SKM-1 (cell line): ENCODE measurements at regions not wholly inside any gene's neighbourhood (a gene's known extent, or its start where the extent isn't known, plus 50 kb on each side); places are given as distances from the start of the nearest gene placed in this dataset.

Source experiments
- DNase-seq: peaks from one replicate; lab custom pipeline; 2025; ENCODE audit not compliant: unreplicated experiment; lab: John Stamatoyannopoulos, UW

- DNase-seq, result no peak
These were observed 247.7 kb upstream of the ZMIZ1 start for GRCh38 chr10:78821052-78821451.

- no peak for DNase-seq
These were observed 239.9 kb upstream of the ZMIZ1 start for GRCh38 chr10:78828647-78829539.

- DNase-seq, result no peak
These were observed 239.2 kb upstream of the ZMIZ1 start for GRCh38 chr10:78829565-78829964.

DNA sequence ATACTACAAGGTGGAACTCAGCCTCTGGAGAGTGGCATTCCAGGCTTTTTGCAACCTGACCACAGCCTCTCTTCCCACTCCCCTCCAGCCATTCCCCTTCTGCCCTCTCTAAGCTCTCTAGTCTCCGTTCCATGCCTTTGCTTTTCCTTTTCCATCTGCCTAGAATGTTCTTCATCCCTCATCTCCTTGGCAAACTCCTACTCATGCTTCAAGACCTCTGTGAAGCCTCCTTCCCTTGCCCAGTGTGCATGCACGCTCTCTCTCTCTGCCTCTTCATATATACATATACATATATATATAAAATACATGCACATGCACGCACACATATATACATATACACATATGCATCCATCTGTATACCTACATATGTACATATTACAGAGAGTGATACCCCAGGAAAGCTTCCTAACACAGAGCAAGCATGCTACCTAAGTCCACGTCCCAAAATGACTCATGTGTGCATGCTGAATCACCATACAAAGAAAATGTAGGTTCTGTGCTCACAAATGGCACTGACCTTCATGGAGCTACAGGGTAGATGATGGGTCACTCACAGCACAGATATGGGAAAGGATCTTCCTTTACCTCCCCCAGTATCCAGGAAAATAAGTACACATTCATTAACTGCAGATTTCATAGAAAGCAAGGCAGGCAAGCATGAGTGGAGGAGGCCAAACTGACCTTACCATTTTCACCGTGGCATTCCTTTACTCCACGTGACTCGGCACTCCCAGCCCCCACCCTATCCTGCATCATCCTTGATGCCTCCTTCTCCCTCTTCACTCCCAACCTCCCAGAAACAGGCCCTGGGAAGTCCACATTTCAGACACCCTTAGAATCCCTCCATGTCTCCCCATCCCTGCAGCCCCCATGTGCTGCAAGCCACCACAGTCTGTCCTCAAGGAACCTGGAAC, 238.4 kb upstream of the ZMIZ1 start:
- no peak for DNase-seq

GRCh38 chr10:78830976-78831375, 237.8 kb upstream of the ZMIZ1 start:
- no peak for DNase-seq

DNA sequence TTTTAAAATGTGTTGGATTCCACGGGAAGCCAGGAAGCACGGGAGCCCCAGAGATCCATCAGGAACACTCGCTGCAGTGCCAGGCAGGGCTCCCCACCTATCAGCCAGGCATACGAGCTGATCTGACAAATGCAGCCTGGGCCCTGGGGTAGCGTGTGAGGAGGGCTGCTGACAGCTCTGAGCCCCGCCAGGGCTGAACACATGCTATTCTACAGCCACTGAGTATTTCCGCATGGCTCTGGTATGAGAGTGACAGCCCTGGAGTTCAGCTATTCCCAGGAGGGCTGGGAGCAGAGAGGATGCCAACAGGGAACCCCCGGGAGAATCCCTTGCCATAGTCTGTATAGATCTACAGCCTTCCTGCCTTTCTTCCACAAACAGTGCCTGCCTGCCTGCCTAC, 237.3 kb upstream of the ZMIZ1 start:
- DNase-seq, result no peak

DNA sequence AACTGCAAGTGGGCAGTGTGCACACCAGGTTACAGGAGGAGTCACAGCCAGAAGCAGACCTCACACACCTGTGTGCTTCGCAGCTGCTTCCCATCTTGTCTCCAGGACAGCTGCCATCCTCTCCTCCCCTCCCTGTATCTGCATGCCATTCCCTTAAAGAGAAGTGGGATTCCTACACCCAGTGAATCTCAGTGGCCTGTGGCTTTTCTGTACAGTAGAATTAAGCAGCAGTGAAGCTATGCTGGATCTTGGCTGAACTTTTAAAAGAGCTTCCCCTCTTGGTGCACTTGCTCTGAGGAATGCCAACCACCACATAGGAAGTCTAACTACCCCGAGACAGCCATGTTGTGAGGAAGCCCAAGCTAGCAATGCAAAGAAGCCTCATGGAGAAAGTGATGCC, 236.5 kb upstream of the ZMIZ1 start:
- DNase-seq, result no peak

DNA sequence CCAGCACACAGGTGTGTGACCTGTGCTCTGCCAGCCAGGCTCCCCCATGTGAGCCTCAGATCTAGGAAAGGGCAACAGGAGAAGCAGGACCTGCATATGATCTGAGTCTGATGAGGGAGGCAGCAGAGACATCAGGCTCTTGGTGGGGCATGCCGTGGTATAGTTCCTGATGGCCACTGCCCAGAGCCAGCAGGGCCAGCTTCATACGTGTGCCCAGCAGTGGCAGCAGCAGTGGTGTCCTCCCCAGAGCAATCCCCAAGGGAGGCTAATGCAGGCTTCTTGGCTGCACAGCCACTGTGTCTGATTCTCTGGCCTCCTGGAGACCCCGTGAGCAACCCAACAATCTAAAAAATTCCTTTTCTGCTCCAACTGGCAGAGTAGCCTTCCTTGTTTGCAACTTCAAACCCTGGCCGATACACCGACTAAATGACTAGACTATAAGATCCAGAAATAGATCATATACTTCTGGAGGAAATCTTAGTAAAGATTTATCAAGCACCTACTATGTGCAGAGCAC, 230.6 kb upstream of the ZMIZ1 start:
- DNase-seq, result no peak

DNA sequence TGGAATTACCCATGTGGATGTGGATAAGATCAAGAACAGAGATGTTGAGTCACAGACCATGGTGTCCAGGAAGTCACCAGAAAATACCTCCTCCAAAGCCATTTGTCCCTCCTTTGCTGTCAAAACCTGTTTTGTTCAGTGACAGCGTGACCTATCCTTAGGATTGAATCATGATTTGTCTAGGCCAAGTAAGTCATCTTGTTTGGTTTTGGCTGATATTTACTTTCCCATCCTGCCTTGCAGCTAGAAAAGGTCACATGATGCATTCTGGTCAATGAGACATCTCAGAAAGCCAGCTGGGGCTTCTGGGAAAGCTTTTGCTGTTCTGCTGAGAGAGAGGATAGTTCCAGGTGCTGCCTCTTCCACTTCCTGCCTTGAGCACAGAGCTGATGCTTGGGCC, 225.3 kb upstream of the ZMIZ1 start:
- no peak for DNase-seq

- DNase-seq, result no peak
These were observed 223.7 kb upstream of the ZMIZ1 start for GRCh38 chr10:78844960-78845607.

DNA sequence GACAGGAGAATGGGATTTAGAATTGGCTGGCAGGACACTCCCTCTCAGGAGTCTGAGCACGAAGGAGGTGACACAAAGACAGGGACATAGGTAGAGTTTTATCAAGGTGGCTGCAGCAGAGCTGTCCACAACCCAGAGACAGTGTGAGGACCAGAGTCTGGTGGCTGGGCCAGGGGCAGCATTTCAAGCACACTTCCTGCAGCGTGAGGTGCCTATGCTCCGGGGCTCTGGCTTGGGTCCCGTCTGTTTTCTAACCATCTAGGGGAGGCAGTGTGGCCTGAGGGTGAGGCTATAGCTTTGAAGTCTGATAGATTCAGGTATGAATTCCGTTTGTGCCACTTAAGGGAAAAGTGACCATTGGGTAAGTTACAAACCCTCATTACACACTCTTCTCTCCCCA, 222.7 kb upstream of the ZMIZ1 start:
- no peak for DNase-seq

DNA sequence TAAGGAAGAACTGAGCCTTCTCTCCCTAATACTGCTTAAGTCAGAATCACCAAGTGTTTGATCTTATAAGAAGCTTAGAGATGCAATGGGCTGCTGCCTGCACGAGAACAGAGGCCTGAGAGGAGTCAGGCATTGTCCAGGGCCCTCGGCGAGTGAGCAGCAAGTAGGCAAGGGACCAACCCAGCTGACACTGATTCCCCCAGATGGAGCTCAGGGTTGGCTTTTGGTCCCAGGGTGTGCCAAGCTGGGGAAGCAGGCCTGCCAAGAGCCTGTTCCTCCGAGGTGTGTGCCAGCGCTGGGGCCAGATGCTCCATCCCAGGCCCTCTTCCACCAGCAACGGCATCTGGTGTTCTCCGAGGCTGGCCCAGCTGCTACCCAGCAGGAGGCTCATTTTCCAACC, 222.0 kb upstream of the ZMIZ1 start:
- DNase-seq, result no peak

DNA sequence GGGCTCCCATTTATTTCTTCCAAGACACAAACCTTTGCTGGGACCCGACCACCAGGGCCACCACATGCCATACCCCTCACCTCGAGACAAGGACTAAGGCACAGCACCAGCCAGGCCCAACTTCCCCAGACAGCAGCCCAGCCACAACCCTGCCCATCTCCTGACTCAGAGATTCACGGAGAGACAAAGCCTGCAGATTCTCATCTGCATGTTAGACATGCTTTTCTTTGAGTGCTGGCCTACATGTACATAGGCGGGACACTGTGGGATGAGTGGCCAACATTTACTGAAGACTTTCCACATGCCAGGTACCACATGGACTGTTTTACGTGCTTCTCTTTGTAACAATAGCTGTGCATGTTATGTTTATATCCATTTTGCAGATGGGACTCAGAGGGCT, 221.3 kb upstream of the ZMIZ1 start:
- DNase-seq, result no peak

DNA sequence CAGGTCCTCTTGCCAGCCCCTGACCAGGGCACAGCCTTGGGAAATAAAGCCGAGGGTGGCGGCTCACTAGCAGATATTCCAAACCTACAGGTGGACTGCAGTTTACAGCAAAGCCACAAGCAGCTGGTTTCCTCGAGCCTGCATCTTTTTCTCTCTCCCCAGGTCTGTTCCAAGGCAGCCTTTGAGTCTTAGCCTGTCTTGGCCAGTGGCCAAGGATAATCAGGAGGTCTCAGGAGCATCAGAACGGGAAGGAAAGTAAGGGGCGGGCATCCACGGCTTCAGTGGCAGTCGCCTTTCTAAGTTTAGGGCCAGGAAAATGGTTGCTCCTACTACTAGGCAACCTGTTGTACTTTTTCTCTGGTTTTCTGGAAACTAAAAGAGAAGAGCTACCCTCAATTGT, 219.7 kb upstream of the ZMIZ1 start:
- DNase-seq, result no peak

GRCh38 chr10:78849731-78850130, 219.0 kb upstream of the ZMIZ1 start:
- no peak for DNase-seq

GRCh38 chr10:78850644-78851435, 217.9 kb upstream of the ZMIZ1 start:
- DNase-seq, result no peak

- no peak for DNase-seq
These were observed 217.1 kb upstream of the ZMIZ1 start for GRCh38 chr10:78851647-78852046.

GRCh38 chr10:78852466-78853240, 216.1 kb upstream of the ZMIZ1 start:
- DNase-seq, result no peak

DNA sequence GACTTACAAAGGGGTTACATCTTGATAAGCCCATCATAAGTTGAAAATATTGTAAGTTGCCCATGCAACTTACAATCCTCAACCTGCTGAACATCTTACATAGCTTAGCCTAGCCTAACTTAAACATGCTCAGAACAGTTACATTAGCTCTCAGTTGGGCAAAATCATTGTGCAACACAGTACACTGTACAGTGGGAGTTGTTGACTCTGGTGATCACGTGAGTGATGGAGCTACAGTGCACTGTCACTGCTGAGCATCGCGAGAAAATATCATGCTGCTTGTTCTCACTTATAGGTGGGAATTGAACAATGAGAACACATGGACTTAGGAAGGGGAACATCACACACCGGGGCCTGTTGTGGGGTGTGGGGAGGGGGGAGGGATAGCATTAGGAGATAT, 214.9 kb upstream of the ZMIZ1 start:
- no peak for DNase-seq

DNA sequence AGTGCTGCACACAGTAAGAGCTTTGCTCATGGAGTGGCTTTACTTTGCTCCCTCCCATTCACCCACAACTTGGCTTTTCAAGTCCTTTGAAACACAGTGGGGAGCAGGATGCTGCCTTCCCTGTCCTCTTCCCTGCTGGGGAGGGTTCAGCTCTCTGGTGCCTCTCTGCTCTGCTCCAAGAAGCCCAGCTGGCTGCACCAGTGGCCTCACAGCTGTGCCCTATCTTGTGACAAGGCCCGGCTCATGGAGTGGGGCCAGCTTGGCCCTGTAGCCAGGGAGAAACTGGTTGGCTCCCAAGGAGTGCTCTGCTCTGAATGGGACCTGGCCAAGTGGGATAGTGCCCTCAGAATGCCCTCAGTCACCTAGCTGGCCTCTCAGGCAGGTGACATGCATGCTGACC, 212.3 kb upstream of the ZMIZ1 start:
- no peak for DNase-seq
